Left renal cortex interstitium (tissue), 4 donors: ENCODE measurements at regions not wholly inside any gene's neighbourhood (a gene's known extent, or its start where the extent isn't known, plus 50 kb on each side); places are given as distances from the start of the nearest gene placed in this dataset.

Experiments
- DNase-seq, 4 donors: peaks; one replicate each; pipeline ENCODE4 v3.0.0-alpha.2; 2013; ENCODE audit warnings: low read depth in 4 of 4, low spot score in 2 of 4, missing footprints in 1 of 4

GRCh38 chr3:87045473-87045872 lies 54.5 kb upstream of the VGLL3 start:
- no peak for DNase-seq

- DNase-seq: no peak
These were observed 53.9 kb upstream of the VGLL3 start for GRCh38 chr3:87044846-87045245.

- no peak for DNase-seq
These were observed 53.5 kb upstream of the VGLL3 start for GRCh38 chr3:87044409-87044808.

- no peak for DNase-seq
These were observed 50.2 kb upstream of the VGLL3 start for GRCh38 chr3:87041191-87041590.
